Suprapubic skin (tissue), 4 donors: ENCODE measurements at regions not wholly inside any gene's neighbourhood (a gene's known extent, or its start where the extent isn't known, plus 50 kb on each side); places are given as distances from the start of the nearest gene placed in this dataset.

Experiments
- DNase-seq, 2 donors: peaks; one replicate each; pipeline ENCODE4 v3.0.0-alpha.2; 2019; ENCODE audit warnings: low spot score in 2 of 2
- H3K27ac ChIP-seq: fragments of 200-600 bp; sonication (generic); one replicate; pipeline ENCODE4 v1.5.1; 2019
- H3K27me3 ChIP-seq: fragments of 200-600 bp; sonication (generic); one replicate; pipeline ENCODE4 v1.5.1; 2019
- H3K36me3 ChIP-seq: fragments of 200-600 bp; sonication (generic); one replicate; pipeline ENCODE4 v1.5.1; 2019
- H3K4me1 ChIP-seq: fragments of 200-600 bp; sonication (generic); one replicate; pipeline ENCODE4 v1.5.1; 2019
- H3K4me3 ChIP-seq: fragments of 200-600 bp; sonication (generic); one replicate; pipeline ENCODE4 v1.5.1; 2019; ENCODE audit warnings: mild to moderate bottlenecking
- H3K9me3 ChIP-seq: fragments of 200-600 bp; sonication (generic); one replicate; pipeline ENCODE4 v1.5.1; 2019
- EP300 ChIP-seq: sonication (generic); formaldehyde crosslinking; IDR thresholded peaks from one replicate; pipeline ENCODE4 v1.6.1; 2017; ENCODE audit warnings: antibody characterized with exemption
- POLR2A ChIP-seq, 2 donors: fragments of 450-650 bp; IDR thresholded peaks; one replicate each; pipeline ENCODE4 v1.6.1; 2017; ENCODE audit warnings: antibody characterized with exemption in 2 of 2, mild to moderate bottlenecking in 2 of 2, moderate library complexity in 2 of 2
- POLR2AphosphoS5 ChIP-seq, 3 donors: sonication (generic); formaldehyde crosslinking; IDR thresholded peaks; one replicate each; pipeline ENCODE4 v1.6.1; 2017; ENCODE audit warnings: antibody characterized with exemption in 3 of 3
- WGBS: methylation state at CpG from one replicate; pipeline ENCODE4 v1.1.5; 2018; 5-methylcytosine and 5-hydroxymethylcytosine counted together
- TF ChIP-seq, protein P1 (sequence below), 2 donors: fragments of 200-600 bp in 1 of 2; fragments of 450-650 bp in 1 of 2; sonication (generic) in 1 of 2; IDR thresholded peaks; one replicate each; pipeline ENCODE4 v1.5.1; 2016 to 2019; ENCODE audit warnings: antibody characterized with exemption in 2 of 2, mild to moderate bottlenecking in 1 of 2, moderate library complexity in 1 of 2

GRCh38 chr1:78283691-78284090 is 207.1 kb upstream of the PTGFR start:
- H3K9me3 ChIP-seq: no peaks in the 10 kb centered on the region
- no peak overlapping the region for H3K4me3 ChIP-seq
- H3K27me3 ChIP-seq: no peaks in the 10 kb centered on the region
- 36% methylated on average over 2 of the region's 2 CpGs for WGBS
- no peak for TF ChIP-seq EP300
- TF ChIP-seq, protein P1, sequence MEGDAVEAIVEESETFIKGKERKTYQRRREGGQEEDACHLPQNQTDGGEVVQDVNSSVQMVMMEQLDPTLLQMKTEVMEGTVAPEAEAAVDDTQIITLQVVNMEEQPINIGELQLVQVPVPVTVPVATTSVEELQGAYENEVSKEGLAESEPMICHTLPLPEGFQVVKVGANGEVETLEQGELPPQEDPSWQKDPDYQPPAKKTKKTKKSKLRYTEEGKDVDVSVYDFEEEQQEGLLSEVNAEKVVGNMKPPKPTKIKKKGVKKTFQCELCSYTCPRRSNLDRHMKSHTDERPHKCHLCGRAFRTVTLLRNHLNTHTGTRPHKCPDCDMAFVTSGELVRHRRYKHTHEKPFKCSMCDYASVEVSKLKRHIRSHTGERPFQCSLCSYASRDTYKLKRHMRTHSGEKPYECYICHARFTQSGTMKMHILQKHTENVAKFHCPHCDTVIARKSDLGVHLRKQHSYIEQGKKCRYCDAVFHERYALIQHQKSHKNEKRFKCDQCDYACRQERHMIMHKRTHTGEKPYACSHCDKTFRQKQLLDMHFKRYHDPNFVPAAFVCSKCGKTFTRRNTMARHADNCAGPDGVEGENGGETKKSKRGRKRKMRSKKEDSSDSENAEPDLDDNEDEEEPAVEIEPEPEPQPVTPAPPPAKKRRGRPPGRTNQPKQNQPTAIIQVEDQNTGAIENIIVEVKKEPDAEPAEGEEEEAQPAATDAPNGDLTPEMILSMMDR (IDR thresholded peaks at IDR 0.05): no peak
- no peak for TF ChIP-seq POLR2A (IDR thresholded peaks at IDR 0.05)
- no peak for TF ChIP-seq POLR2AphosphoS5 (IDR thresholded peaks at IDR 0.05)
- DNase-seq: no peak
- H3K27ac ChIP-seq: no peak overlapping the region
- no peaks in the 10 kb centered on the region for H3K36me3 ChIP-seq
- H3K4me1 ChIP-seq: peaks cover 3% of the 10 kb centered on the region

DNA sequence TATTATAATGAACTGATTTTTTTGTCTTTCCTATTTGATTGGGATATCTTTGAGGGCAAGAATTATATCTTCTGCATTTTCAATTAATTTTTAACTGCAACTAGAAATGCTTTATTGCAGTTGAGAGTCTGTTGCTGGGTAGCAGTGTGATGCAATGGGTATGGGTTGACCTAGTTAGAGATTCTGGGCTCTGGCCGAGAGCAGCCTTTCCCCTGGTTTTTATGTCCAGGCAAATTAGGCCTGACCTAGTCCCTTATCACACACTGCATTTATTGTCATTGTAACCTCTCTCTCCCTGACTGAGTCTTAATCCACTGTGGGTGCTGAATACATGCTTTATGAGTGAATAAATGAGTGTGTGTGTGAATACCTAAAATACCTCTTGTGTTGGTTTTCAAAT is 206.4 kb upstream of the PTGFR start:
- H3K4me3 ChIP-seq: no peak overlapping the region
- H3K9me3 ChIP-seq: no peaks in the 10 kb centered on the region
- H3K4me1 ChIP-seq: peaks cover 3% of the 10 kb centered on the region
- H3K36me3 ChIP-seq: no peaks in the 10 kb centered on the region
- H3K27ac ChIP-seq: no peak overlapping the region
- 50% methylated on average over 1 of the region's 1 CpG for WGBS
- no peak for DNase-seq
- TF ChIP-seq EP300 (no peak), POLR2A (IDR thresholded peaks at IDR 0.05) (no peak), POLR2AphosphoS5 (IDR thresholded peaks at IDR 0.05) (no peak)
- TF ChIP-seq, protein P1 (IDR thresholded peaks at IDR 0.05): no peak
- no peaks in the 10 kb centered on the region for H3K27me3 ChIP-seq

DNA sequence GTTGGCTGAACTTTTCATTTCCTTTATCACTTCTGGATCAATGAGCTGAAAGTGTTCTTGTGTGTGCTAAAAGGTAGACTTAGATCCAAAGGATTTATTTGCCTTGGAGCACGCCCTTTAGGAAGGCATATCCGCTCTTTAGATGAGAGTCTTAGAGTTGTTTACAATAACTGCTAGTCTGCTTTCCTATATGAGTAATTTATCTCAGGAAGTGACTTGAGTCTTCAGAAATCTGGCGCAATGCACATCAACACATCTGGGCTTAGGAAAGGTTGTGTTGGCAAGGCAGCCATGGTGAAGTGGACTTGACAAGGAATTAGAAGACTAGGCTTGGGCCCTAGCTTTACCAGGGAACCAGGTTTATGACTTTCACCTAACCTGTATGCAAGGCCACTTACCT is 204.1 kb upstream of the PTGFR start:
- 82% methylated on average over 3 of the region's 3 CpGs for WGBS

GRCh38 chr1:78289603-78290002 is 201.2 kb upstream of the PTGFR start:
- Histone ChIP-seq H3K27me3 (no peaks in the 10 kb centered on the region), H3K4me1 (peaks cover 3% of the 10 kb centered on the region), H3K36me3 (no peaks in the 10 kb centered on the region), H3K4me3 (no peak overlapping the region), H3K9me3 (no peaks in the 10 kb centered on the region), H3K27ac (no peak overlapping the region)
- no peak for DNase-seq
- 64% methylated on average over 1 of the region's 1 CpG for WGBS
- no peak for TF ChIP-seq EP300
- TF ChIP-seq, protein P1 (IDR thresholded peaks at IDR 0.05): no peak
- TF ChIP-seq POLR2A (IDR thresholded peaks at IDR 0.05): no peak
- no peak for TF ChIP-seq POLR2AphosphoS5 (IDR thresholded peaks at IDR 0.05)

More for the DNA sequence above, 204.1 kb upstream of the PTGFR start:
- no peaks in the 10 kb centered on the region for H3K27me3 ChIP-seq
- H3K36me3 ChIP-seq: no peaks in the 10 kb centered on the region
- TF ChIP-seq, protein P1 (IDR thresholded peaks at IDR 0.05): no peak
- no peak for TF ChIP-seq POLR2A (IDR thresholded peaks at IDR 0.05)
- no peak for TF ChIP-seq EP300
- TF ChIP-seq POLR2AphosphoS5 (IDR thresholded peaks at IDR 0.05): no peak
- no peaks in the 10 kb centered on the region for H3K9me3 ChIP-seq
- no peak overlapping the region for H3K4me3 ChIP-seq
- no peak for DNase-seq
- peaks cover 3% of the 10 kb centered on the region for H3K4me1 ChIP-seq
- H3K27ac ChIP-seq: no peak overlapping the region

DNA sequence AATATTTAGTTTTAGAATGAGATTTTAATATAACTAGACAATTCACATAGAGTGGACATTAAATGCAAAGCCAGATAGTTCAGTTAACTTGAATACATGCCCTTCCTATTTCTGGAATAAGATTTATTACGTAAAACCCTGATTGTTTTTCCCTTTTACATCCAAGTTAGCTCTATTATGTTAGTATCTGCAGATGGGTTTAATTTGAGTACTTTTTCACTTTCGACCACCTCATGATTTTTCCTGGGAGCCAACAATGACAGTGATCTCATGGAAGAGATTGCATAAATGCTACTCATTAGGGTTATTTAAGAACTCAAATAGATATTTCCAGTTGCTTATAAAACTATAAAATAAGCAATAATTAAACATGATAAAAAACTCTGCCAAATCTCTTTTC is 199.4 kb upstream of the PTGFR start:
- Histone ChIP-seq H3K4me3 (no peak overlapping the region), H3K27ac (peak overlapping the region; percentile 70), H3K9me3 (no peaks in the 10 kb centered on the region), H3K4me1 (peaks cover 3% of the 10 kb centered on the region), H3K36me3 (no peaks in the 10 kb centered on the region), H3K27me3 (no peaks in the 10 kb centered on the region)
- TF ChIP-seq EP300: no peak
- WGBS: 64% methylated on average over 2 of the region's 2 CpGs
- no peak for DNase-seq

- no peaks in the 10 kb centered on the region for H3K9me3 ChIP-seq
- DNase-seq: no peak
- no peaks in the 10 kb centered on the region for H3K36me3 ChIP-seq
- H3K27ac ChIP-seq: peak overlapping the region; percentile 70
- TF ChIP-seq POLR2AphosphoS5 (IDR thresholded peaks at IDR 0.05) (no peak), POLR2A (IDR thresholded peaks at IDR 0.05) (no peak), EP300 (no peak)
- TF ChIP-seq, protein P1 (IDR thresholded peaks at IDR 0.05): no peak
- H3K27me3 ChIP-seq: no peaks in the 10 kb centered on the region
- H3K4me3 ChIP-seq: no peak overlapping the region
- H3K4me1 ChIP-seq: peaks cover 3% of the 10 kb centered on the region
Observed at GRCh38 chr1:78291872-78292271, 198.9 kb upstream of the PTGFR start.
